GM21390 (cell line): ENCODE measurements at regions not wholly inside any gene's neighbourhood (a gene's known extent, or its start where the extent isn't known, plus 50 kb on each side); places are given as distances from the start of the nearest gene placed in this dataset.

Experiments used
- ATAC-seq: cut with Tn5 transposase; IDR thresholded peaks from one replicate; pipeline ENCODE4 v1.9.1; 2021; ENCODE audit not compliant: unreplicated experiment

DNA sequence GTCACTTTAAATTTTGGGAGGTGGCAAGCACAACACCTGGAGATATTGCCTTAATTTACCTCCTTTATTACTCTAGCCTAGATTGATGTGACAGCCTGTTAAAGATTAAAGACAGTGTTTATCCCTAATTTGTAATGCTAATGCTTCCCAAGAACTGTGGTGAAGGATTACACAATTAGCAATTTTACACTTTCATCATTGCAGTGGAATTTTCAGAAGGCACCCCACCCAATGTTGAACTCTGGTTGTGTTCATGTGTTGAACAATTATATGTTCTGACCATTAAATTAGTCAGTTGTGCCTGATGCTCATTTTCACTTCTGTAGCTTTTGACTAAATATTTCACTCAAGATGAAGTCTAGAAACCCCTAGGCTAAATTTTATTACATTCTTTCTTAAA lies 317.1 kb upstream of the CWC22 start:
- ATAC-seq, result no peak

DNA sequence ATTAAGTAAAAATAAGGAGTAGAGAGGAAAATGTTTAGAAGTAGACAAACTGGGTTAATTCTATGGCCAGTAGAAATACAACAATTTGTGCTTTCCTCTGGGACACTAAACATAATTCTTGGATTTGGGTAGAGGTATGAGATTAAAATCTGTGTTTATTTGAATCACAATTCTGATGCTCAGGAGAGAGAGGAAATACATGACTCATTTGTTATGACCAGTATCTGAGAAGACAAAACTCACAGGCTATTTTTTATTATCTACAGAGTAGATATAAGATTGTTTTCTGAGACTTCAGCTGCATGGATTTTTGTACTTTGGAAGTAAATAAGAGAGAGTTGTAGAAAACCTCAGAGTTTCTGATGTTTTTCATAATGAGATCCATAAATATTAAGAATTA lies 315.7 kb upstream of the CWC22 start:
- no peak for ATAC-seq

DNA sequence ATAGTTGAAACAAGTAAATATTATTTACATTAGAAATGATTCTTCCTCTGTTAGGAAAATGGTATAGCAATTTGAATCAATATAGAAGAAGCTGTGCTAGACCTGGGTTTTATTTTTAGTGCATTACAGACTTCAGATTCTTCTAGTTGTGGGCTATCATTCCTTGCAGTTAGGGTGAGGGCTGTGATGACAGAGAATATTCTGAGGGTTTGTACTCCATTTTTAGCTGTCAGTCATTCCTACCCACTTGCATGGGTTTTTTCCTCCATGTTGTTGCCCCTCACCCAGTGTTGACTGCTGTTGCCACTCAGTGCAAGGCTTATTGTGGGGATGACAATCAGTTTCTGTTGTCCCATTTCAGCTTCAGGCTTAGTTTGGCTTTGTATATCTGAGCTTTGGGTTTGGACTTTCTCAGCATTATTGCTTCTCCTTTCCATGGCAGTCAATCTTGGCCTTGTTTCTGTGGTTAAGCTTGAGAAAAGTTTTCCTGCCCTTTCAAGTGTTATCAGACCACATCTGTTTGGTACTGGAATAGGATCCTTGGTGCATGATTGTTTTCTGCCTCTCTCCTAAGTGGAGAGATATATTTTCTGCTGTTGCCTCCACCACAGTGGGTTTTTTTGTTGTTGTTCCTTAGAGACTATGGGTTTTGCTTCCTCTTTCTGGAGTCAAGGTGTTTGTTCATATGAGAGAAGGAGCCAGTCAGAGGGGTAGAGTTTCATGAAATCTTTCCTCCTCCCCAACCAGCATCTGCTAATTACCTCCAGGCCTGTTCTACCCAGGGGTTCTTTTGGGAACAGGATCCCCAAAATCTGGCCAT lies 312.7 kb upstream of the CWC22 start:
- peak; percentile 89 for ATAC-seq

DNA sequence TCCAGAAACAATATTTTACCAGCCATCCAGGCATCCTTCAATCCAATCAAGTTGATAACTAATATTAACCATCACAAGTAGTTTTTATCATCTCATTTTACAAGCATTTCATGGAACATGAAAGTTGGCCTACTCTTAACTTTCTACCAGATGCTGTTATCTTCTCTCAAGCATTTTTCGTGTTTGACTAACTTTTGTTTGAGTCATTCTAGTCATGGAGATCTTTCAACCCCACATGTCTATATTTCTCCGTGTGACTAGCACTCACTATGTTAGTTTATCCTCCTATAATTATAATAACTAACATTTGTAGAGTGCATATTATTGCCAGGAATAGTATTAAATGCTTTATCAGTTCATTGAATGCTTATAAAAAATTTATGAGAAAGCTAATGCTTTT lies 307.0 kb upstream of the CWC22 start:
- ATAC-seq, result no peak

DNA sequence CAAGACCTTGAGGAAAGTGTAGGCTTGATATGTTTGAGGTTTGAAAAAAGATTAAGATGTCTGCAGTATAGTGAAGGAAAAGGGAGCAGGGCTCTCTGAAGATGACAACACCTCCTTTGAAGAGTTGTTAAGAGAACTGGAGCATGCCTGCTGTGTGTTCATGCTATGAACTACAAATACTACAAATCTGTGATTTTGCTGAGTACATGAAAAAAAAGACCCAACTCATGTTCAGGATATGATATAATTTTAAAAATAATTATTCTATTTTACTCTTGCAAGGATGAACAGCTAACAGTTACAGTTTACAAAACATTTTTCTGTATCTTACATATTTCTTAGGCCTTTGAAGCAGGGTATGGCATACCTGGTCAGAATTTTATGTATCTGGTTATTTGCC lies 305.4 kb upstream of the CWC22 start:
- ATAC-seq, result no peak

DNA sequence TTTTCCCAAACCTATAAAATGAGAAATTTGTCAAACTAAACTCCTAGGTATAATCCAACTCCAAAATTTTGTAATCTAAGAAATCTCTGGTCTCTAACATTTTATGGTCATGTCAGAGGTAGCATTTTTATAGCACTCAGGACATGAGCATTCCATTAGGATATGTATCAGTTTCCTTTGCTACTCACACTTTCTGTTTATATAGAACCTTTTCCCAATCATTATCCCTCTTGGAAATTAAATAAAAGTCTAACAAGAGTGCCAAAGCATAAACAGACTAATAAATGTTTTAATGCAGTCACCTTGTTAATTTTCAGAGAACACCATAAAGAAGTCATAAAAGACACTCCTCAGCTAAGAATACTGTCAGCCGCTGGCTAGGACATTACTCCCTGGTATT lies 300.0 kb upstream of the CWC22 start:
- no peak for ATAC-seq

DNA sequence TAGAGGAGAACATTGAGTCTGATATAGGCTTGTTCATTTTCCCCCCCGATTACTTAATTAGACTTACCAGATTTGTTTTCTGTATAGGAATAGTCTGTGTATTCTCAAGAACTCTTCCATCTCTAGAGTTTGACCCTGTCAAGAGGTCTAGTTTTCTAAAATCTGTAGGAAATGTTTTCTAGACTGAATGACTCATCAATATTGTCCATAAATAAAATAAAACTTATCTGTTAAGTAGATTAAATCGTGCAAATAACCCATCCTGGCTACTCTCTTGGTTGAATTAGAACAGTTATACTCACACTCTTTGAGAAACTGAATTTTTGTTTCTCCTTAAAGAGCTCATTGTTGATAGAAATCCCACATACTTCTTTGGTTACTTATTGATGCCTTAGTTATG lies 299.2 kb upstream of the CWC22 start:
- ATAC-seq, result no peak

DNA sequence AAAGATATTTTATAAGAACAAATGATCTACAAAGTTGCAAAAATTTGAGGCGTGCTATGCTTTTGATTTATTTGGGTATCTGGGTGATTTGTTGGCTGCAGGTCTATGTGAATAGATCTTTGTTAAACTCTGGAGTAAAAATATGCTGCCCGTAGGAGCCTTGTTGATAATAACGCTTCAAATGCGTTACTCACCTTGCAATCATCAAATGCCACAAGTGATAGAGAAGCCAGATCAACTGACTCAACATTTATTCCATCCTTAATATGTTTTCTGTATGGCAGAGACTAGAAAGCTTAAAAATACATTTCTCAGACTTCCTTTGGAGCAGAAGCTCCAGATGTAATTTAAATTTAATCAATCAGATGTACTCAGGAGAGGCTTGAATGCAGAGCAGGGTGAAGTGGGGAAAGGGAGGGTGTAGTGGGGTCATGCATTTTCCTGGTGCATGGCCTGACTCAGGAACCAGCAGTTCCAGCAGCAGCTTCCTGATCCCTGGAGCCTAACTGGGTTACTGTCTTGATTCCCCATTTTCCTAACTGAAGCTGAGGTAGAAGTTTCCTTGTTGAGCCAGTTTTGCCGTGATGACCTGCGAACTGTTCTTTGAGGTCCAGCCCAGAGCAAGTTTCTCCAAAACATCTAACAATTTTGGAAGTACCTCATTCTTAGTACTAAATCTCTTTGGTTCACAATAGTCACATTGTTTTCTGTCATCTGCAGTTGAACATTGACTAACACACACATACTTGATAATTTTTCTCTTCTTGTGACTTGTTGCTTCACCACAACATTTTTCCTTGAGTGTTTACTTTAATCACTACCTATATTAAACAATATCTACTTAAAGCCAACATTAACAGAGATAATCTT lies 284.7 kb upstream of the CWC22 start:
- no peak for ATAC-seq

DNA sequence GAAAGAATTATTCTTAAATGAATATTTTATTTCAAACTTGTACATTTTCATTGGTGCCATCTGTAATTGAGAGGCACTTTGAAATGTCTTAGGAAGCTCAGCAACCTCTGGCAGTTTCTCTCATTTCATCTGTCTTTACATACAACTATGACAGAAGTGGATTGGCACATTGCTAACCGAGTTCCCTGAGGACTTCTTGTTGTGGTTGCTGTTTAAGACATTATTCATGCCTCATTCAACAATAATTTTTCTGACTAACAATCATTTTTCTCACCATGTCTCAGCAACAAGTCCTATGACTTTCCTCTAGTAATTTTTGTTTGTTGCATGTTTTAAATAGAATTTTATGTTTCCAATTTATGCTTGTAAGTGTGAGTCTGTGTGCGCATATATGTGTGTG lies 284.0 kb upstream of the CWC22 start:
- ATAC-seq, result no peak

DNA sequence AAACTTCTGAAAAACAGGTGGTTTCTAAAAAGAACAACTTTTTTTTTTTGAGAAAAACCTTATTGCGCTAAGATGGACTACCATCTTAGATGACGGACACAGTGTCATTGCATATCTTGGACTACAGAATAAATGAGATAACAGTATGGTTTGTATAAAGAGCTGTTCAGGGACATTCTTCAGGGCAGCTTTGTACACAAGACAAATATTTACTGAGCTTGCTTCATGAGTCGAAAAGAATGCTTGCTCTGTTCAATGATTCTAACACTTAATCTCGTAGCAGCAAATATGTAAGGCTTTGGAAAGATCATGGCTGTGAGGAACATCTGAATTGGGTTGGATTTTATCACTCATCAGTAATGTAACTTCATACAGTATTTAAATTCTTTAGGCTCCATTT lies 282.5 kb upstream of the CWC22 start:
- no peak for ATAC-seq

DNA sequence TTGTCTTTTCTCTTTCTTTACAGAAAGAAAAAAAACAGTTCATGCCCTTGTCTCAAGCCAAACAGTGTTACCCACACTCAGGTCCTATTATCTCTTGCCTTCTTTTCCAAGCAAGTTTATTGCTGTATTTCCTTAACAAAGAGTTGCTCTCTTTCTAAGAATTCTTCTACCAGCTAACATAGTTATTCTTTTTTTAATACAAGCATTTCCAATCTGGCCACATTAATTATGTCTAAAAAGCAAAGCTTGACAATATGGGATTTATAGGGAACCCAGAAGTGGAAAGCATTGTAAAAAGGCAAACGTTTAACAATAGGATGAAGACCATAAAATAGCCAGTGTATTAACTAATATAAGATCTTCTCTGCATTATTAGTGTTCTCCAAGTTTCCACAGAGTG lies 272.5 kb upstream of the CWC22 start:
- no peak for ATAC-seq

DNA sequence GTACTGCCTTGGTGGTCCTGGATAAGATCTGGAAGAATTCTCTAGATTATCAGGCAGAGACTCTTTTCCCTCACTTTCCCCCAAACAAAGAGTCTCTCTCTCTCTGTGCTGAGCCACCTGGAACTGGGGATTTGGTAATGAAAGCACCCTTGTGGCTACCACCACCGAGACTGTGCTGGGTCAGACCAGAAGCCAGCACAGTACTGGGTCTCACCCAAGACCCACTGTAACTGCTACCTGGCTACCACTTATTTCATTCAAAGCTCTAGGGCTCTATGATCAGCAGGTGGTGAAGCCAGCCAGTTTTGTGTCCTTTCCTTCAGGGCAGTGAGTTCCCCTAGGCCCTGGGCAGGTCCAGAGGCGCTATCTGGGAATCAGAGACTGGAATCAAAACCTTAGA lies 269.6 kb upstream of the CWC22 start:
- no peak for ATAC-seq

DNA sequence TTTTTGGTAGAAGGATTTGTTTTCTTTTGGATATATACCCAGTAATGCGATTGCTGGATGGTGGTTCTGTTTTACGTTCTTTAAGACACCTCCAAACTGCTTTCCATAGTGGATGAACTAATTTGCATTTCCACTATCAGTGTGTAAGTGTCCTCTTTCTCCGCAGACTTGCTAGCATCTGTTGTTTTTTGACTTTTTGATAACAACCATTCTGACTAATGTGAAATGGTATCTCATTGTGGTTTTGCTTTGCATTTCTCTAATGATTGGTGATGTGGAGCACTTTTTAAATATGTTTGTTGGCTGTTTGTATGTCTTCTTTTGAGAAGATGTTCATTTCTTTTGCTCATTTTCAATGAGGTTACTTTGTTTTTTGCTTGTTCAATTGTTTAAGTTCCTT lies 260.9 kb upstream of the CWC22 start:
- no peak for ATAC-seq

DNA sequence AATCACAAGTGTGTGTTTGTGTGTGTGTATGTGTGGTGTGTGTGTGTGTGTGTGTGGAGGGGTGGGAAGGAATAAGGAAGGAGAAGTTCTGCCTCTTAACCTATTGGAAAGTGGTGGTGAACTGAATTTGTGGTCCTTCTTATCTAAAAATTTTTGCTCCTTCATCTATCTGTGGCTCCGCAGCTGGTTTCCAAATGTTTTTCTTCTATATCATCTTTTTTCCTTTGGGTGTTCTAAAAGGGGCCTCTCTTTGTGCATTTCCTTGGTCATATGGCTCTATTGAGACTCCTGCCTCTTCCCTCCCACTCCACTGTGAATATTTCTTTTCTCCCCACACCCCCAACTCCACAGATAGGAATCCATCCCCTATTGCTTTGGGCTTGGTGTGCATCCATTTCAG lies 254.9 kb upstream of the CWC22 start:
- no peak for ATAC-seq

DNA sequence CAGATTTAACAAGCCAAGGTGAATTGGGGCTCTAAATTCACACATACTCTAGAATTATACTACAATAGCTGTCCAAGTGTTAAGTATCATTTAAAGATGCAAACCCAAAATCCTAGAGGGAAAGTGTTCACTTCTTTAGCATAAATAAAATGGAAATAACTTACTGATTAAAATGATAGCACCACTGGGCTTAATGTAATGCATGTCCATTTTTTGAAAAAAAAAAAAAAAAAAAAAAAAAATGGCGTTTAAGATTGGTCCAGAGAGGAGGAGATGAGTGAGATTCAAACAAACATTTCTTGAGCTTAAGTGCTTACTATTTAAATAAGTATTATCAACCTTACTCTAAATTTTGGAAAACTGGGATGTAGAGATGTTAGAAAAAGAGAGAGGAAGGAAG lies 251.5 kb upstream of the CWC22 start:
- no peak for ATAC-seq

DNA sequence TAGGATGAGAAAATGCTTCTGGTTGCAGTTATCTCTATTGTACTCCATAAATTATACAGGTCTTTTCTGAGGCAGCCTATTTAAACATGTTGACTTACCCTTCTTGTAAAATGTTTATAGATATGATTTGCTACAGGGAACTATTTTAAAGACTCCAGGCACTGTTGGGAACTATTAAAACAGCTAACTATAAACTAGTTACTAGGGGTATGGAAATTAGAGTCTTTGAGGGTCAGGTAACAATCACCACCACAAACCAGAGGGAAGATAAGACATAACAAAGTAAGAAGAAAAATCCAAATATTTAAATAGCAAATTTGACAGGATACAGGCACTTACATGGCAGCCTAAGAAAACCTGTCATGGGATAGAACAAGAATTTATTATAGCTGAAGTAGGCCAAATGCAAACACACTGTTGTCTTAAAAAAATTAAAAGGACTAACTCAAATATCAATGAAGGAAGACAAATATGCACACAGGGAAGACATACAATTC lies 251.0 kb upstream of the CWC22 start:
- no peak for ATAC-seq

DNA sequence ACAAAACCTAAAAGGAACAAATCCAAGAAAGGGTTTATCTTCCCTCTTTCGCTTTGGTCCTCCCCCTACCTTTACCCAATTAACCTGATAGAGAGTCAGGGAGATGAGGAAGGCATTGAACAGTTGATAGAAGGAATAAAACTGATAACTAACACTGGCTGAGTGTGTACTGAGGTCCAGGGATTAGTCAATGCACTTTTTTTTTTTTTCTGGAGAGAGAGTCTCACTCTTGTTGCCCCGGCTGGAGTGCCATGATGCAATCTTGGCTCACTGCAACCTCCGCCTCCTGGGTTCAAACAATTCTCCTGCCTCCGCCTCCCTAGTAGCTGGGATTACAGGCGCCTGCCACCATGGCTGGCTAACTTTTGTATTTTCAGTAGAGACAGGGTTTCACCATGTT lies 250.2 kb upstream of the CWC22 start:
- no peak for ATAC-seq

DNA sequence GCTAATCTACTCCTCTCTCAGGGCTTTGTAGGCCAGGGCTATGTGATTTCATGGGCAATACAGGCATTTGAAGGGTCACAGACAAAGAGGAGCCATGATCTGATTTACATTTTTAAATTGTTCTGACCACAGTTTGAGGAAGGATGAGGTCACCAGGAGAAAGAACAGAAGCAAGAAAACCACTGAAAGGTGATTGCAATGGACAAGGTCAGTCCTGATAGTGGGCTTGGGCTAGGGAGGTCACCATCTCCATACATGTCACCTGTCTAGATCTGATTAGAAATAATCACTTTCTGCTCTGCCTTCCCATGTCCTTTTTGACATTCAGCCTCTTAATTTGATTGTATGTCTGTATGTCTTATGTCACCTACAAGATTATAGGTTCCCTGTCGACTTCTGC lies 248.9 kb upstream of the CWC22 start:
- ATAC-seq, result no peak

DNA sequence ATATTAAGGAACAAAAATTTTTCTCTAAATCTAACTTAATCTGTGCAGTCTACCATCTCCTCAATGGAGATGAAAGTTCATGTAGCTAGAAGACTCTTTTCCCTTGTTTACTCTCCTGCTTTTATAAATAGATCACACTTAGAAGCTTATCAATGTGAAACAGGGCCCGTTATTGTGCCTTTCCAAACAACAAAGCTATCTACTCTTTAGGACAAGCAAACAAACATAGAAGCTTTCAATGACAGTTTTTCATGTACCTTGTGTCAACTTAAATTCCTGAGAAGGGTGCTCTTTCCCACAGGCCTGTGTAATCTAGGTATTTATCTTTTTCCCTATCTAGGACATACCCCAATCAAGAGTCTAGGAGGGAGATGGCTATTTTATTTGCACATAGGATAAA lies 247.8 kb upstream of the CWC22 start:
- no peak for ATAC-seq

DNA sequence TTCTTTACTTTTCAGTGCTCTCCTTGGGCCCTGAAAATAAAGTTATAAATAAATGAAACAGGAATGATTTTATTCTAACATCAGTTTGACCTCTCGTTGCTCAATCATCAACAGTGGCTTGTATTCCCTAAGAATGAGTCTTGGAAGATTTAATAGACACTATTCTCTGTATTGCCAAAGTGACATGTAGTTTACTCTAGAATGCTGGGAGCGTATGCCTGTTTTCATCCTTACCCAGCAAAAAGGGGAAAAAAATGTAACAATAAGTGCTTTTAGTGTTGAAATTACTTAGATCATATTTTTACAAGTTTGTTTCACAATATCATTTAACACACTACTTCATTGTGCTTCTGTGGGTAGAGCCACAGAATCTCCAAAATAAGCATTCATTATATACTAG lies 240.6 kb upstream of the CWC22 start:
- ATAC-seq, result no peak

DNA sequence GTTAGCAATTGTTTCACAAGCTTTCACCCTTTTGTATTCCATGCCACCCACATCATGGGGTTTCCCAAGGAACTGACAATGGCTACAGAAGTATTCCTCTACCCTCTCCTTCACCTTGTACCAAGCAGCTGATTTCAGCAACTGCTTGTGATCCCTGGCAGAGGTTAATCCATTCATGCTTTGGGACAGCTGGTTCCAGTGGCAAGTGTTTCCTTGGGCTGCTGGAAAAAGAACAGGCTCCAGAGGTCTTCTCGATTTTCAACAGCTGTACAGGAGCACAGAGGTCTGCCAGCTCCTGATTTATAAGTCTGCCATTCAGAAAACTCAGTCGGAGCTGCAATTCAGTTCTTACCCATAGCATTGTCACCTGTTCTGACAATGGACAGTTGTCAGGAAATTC lies 239.2 kb upstream of the CWC22 start:
- ATAC-seq, result no peak

DNA sequence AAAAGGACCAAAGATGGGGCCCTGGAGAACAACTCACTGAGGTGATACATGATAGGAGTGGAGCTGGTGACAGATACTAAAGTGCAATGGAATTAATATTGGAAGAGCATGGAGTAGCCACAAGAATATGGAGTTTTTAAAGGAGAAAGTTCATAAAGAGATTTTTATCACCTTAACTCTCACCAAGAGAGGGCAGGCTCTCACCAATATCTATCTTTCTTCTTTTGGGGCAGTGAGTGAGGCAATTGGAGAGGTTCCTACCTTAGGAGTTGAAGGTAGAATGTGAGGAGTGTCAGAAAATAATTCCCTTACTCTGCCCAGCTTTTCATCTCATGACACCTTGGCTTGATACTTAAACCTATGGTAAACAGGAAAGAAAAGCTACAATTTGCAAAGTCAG lies 233.7 kb upstream of the CWC22 start:
- ATAC-seq, result no peak
